ENCODE measurements at regions not wholly inside any gene's neighbourhood (a gene's known extent, or its start where the extent isn't known, plus 50 kb on each side); places are given as distances from the start of the nearest gene placed in this dataset.
"Not testable (repeated sequence)": the region's sequence is repeated elsewhere in the genome, so short reads cannot be mapped to it uniquely, and the experiment has no call there.

DNA sequence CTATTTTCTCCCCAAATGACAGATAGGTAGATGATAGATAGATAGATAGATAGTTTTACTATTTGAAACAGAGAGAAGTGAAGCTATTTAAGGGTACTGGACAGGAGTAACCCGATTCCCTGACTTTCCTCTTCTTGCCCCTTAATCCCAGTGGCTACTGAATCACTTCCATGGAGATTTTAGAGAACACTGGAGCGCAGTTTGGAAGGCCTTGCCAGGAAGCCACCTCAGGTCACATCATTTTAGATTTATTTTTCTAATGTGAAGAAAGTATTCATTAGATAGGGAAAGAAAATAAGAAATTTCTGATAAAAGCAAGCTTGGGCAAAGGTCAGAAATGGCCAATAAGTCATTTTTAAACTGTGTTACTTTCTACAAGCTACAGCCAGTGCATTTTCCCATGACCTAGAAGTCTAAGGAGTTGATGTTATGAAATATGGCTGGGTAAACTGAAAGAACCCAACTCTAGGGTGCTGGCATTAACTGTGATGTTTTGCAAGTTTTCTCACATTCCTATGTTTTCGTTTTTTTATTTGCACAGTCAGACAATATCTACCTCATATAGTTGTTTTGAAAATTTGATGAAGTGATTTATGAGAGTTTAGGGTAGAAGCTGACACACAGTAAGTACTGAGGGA, 544.7 kb upstream of the PTGER4 start:
- no peak overlapping the region for H3K4me3 ChIP-seq (ENCODE audit: low read depth, poor library complexity, severe bottlenecking)
- no peak for DNase-seq (ENCODE audit: low spot score in 2 of 2)
- 64 to 75% methylated on average over 3 of the region's 3 CpGs for WGBS, 2 donors
- TF ChIP-seq POLR2A (IDR thresholded peaks at IDR 0.05), result no peak
- TF ChIP-seq, protein P1, sequence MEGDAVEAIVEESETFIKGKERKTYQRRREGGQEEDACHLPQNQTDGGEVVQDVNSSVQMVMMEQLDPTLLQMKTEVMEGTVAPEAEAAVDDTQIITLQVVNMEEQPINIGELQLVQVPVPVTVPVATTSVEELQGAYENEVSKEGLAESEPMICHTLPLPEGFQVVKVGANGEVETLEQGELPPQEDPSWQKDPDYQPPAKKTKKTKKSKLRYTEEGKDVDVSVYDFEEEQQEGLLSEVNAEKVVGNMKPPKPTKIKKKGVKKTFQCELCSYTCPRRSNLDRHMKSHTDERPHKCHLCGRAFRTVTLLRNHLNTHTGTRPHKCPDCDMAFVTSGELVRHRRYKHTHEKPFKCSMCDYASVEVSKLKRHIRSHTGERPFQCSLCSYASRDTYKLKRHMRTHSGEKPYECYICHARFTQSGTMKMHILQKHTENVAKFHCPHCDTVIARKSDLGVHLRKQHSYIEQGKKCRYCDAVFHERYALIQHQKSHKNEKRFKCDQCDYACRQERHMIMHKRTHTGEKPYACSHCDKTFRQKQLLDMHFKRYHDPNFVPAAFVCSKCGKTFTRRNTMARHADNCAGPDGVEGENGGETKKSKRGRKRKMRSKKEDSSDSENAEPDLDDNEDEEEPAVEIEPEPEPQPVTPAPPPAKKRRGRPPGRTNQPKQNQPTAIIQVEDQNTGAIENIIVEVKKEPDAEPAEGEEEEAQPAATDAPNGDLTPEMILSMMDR (IDR thresholded peaks at IDR 0.05), result no peak
- intact Hi-C loops (cut with DNase I; ENCODE audit: low total_unique reads), result no loop called here

DNA sequence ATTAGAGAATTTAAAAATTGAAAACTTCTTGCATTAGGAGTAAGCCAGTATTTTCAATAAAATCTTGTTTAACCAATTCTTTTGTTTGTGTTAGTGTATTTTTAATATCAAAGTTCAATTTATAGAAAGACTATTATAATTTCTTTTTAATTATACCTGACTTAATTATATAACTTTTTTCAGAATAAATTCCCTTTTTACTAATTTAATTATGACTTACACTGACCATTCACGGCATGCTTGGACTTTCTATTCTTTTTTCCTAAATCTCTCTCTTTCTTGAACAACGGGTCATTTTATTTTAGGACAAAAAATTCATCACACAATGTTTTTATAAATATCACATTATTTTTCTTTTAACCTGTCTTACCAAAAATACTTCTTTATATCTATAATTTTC, 555.3 kb upstream of the PTGER4 start:
- no peak overlapping the region for H3K4me3 ChIP-seq (ENCODE audit: low read depth, poor library complexity, severe bottlenecking)
- no peak for TF ChIP-seq POLR2A (IDR thresholded peaks at IDR 0.05)
- TF ChIP-seq, protein P1 (IDR thresholded peaks at IDR 0.05), result no peak
- intact Hi-C loops (cut with DNase I; ENCODE audit: low total_unique reads), result no loop called here
- 68 to 69% methylated on average over 2 of the region's 2 CpGs for WGBS, 2 donors
- no peak for DNase-seq (ENCODE audit: low spot score in 2 of 2)

DNA sequence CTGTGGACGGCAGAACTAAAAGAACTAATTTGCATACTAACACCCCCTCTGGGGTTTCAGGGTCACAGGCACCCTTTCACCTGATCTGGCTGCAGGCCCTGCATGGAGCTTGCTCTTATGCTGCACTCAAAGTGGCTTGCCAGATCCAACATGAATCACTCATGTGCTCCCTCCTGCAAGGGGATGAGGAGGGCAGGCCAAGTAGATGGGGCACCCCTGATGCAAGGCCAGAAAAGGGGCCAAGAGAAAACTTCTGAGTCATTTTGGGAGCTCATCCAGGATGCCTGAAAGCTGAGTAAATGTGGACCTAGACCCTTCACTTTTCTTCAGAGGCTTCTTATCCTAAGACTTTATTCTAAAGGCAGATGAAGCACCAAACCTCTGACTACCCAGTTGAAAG, 558.5 kb upstream of the PTGER4 start:
- intact Hi-C loops (cut with DNase I; ENCODE audit: low total_unique reads), result no loop called here
- no peak for DNase-seq (ENCODE audit: low spot score in 2 of 2)
- H3K4me3 ChIP-seq (ENCODE audit: low read depth, poor library complexity, severe bottlenecking), result no peak overlapping the region
- TF ChIP-seq POLR2A (IDR thresholded peaks at IDR 0.05), result no peak
- TF ChIP-seq, protein P1 (IDR thresholded peaks at IDR 0.05), result no peak
- WGBS, 2 donors, result 78 to 100% methylated on average over 1 of the region's 1 CpG

DNA sequence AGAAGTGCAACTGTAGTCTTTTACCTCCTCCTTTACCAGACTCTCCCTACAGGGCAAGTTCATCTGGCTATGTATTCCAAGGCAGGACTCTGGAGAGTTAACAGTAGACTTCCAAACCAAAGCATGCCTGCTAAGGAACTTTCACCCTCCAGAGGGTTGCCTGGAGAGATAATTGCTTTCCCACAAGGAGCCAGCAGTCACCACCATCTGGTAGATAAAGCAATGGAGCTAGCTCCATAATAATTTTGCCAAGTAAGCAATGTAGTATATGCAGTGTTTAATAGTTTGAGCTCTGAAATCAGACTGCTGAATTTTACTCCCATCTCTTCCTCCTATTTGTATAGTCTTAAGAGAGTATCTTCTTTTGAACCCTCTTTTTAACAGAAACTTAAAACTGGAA, 566.8 kb upstream of the PTGER4 start:
- no peak for TF ChIP-seq POLR2A (IDR thresholded peaks at IDR 0.05)
- TF ChIP-seq, protein P1 (IDR thresholded peaks at IDR 0.05), result no peak
- no peak overlapping the region for H3K4me3 ChIP-seq (ENCODE audit: low read depth, poor library complexity, severe bottlenecking)
- no peak for DNase-seq (ENCODE audit: low spot score in 2 of 2)
- intact Hi-C loops (cut with DNase I; ENCODE audit: low total_unique reads), result no loop called here

DNA sequence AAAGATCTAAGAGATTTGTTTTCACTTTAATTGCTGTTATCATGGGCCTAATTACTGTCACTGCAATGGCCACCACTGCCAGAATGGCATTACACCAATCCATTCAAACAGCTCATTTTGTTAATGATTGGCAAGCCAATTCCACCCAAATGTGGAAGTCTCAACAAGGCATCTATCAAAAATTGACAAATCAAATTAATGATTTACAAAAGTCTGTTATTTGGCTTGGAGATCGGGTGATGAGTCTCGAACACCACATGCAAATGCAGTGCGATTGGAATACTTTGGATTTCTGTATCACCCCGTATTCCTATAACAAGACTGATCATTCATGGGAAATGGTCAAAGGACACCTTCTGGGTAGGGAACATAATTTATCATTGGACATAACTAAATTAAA, 568.7 kb upstream of the PTGER4 start:
- DNase-seq (ENCODE audit: low spot score in 2 of 2); intact Hi-C loops (cut with DNase I; ENCODE audit: low total_unique reads); H3K4me3 ChIP-seq (ENCODE audit: low read depth, poor library complexity, severe bottlenecking): not testable (repeated sequence)
- 99% methylated on average over 4 of the region's 4 CpGs for WGBS, 2 donors

DNA sequence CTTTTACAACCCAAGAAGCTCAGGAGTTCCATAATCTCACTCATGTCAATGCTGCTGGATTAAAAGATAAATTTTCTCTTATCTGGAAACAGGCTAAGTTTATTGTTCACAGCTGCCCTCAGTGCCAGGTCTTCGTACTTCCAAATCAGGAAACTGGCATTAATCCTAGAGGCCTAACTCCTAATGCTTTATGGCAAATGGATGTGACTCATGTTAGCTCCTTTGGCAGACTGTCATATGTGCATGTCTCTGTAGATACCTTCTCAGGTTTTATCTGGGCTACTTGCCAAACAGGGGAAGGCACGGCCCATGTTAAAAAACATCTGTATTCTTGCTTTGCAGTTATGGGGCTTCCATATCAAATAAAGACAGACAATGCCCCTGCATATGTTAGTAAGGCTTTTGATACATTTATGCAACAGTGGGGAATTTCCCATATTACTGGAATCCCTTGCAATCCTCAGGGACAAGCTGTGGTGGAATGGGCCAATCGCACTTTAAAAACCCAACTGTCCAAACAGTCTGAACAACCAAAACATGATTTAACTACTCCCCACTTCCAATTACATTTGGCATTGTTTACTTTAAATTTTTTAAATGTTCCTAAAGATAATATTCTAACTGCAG, 570.8 kb upstream of the PTGER4 start:
- DNase-seq (ENCODE audit: low spot score in 2 of 2); intact Hi-C loops (cut with DNase I; ENCODE audit: low total_unique reads); H3K4me3 ChIP-seq (ENCODE audit: low read depth, poor library complexity, severe bottlenecking): not testable (repeated sequence)
- 18 to 21% methylated on average over 3 of the region's 3 CpGs for WGBS, 2 donors

DNA sequence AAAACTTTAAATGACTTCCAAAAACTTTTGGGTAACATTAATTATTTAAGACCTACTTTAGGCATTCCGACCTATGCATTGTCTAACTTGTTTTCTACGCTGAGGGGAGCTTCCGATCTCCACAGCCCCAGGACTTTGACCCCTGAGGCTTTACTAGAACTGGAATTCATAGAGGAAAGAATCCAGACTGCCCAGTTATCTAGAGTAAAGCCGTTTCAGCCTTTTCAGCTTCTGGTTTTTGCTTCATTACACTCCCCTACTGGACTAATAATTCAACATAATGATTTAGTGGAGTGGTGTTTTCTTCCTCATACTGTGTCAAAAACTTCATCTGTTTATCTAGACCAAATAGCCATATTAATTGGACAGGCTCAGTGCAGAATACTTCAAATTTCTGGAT, 571.9 kb upstream of the PTGER4 start:
- WGBS, 2 donors, result 58 to 75% methylated on average over 4 of the region's 4 CpGs
- DNase-seq (ENCODE audit: low spot score in 2 of 2); H3K4me3 ChIP-seq (ENCODE audit: low read depth, poor library complexity, severe bottlenecking); intact Hi-C loops (cut with DNase I; ENCODE audit: low total_unique reads): not testable (repeated sequence)
